Spleen (tissue), 11 donors: ENCODE measurements at regions not wholly inside any gene's neighbourhood (a gene's known extent, or its start where the extent isn't known, plus 50 kb on each side); places are given as distances from the start of the nearest gene placed in this dataset.

ENCODE experiments used
- DNase-seq: peaks from one replicate; pipeline ENCODE4 v3.0.0-alpha.2; 2020
- H3K27ac ChIP-seq, 8 donors: fragments of 200-600 bp; sonication (generic) in 7 of 8; 1 replicate in 4 of 8; 2 replicates in 4 of 8; pipeline versions ENCODE4 v1.5.0 to v1.8.0; 2016 to 2021; ENCODE audit warnings: inconsistent platforms in 4 of 8, mild to moderate bottlenecking in 4 of 8, moderate library complexity in 1 of 8
- H3K27me3 ChIP-seq, 7 donors: fragments of 200-600 bp; sonication (generic) in 6 of 7; replicated peaks in 1 of 7; 1 replicate in 4 of 7; 2 replicates in 3 of 7; pipeline versions ENCODE4 v1.5.0 to v1.8.0; 2016 to 2021; ENCODE audit warnings: inconsistent platforms in 3 of 7, mild to moderate bottlenecking in 1 of 7
- H3K36me3 ChIP-seq, 6 donors: fragments of 200-600 bp; sonication (generic) in 5 of 6; 1 replicate in 4 of 6; 2 replicates in 2 of 6; pipeline versions ENCODE4 v1.5.0 to v1.8.0; 2016 to 2021; ENCODE audit warnings: inconsistent platforms in 2 of 6
- H3K4me1 ChIP-seq, 6 donors: fragments of 200-600 bp; sonication (generic) in 5 of 6; 1 replicate in 3 of 6; 2 replicates in 3 of 6; pipeline versions ENCODE4 v1.5.0 to v1.8.0; 2016 to 2021; ENCODE audit warnings: inconsistent platforms in 3 of 6
- H3K4me3 ChIP-seq, 8 donors: fragments of 200-600 bp; sonication (generic) in 7 of 8; 1 replicate in 4 of 8; 2 replicates in 4 of 8; pipeline versions ENCODE4 v1.5.0 to v1.8.0; 2016 to 2021; ENCODE audit warnings: inconsistent platforms in 4 of 8, mild to moderate bottlenecking in 4 of 8, moderate library complexity in 2 of 8
- H3K9me3 ChIP-seq, 8 donors: fragments of 200-600 bp; sonication (generic) in 7 of 8; 1 replicate in 4 of 8; 2 replicates in 4 of 8; pipeline versions ENCODE4 v1.5.0 to v1.8.0; 2016 to 2021; ENCODE audit warnings: inconsistent platforms in 4 of 8
- CTCF ChIP-seq, 11 experiments: fragments of 200-600 bp in 7 of 11; fragments of 450-650 bp in 4 of 11; sonication (generic) in 4 of 11; IDR thresholded peaks in 8 of 11; conservative IDR thresholded peaks in 3 of 11; 1 replicate in 7 of 11; 2 replicates in 4 of 11; pipeline versions ENCODE4 v1.4.0 to v1.8.0; 2016 to 2021; ENCODE audit warnings: antibody characterized with exemption in 11 of 11, inconsistent platforms in 4 of 11, mild to moderate bottlenecking in 1 of 11
- POLR2A ChIP-seq, 3 donors: fragments of 450-650 bp; IDR thresholded peaks; one replicate each; pipeline ENCODE4 v1.5.1; 2017; ENCODE audit warnings: antibody characterized with exemption in 3 of 3, mild to moderate bottlenecking in 1 of 3
- POLR2AphosphoS5 ChIP-seq, 3 donors: sonication (generic); formaldehyde crosslinking; IDR thresholded peaks; one replicate each; pipeline ENCODE4 v1.5.1; 2017; ENCODE audit warnings: antibody characterized with exemption in 3 of 3
- WGBS, 5 donors: extraction: QIAGEN DNeasy Blood & Tissue Kit in 3 of 5; methylation state at CpG; one replicate each; pipeline versions ENCODE4 v1.1.5 to v1.1.7; 2013 to 2018; 5-methylcytosine and 5-hydroxymethylcytosine counted together
- intact Hi-C: fragments of 100-400 bp; cut with DNase I; formaldehyde crosslinking; loops from one replicate; pipeline ENCODE4 v1.15.0; 2023; ENCODE audit warnings: low total_unique reads
- donor health status: healthy with polysubstance abuse.
- donor health status: DM: no; HTN: no; CAD: no; lungs with moderate emphysema.
- donor health status: DM: no; HTN: no; CAD: no.
- donor health status: Bipolar disorder and iron deficiency.
- donor health status: healthy.
- donor health status: DM: no; HTN: no; CAD: no.
- donor health status: DM: yes; HTN: yes; CAD: no.

GRCh38 chr7:29619111-29619510 lies 55.5 kb downstream of the PRR15 start:
- Histone ChIP-seq H3K27me3 (peaks cover 0 to 10% (median 0%) of the 10 kb centered on the region in 7 donors), H3K27ac (no peak overlapping the region), H3K36me3 (no peaks in the 10 kb centered on the region), H3K4me1 (no peaks in the 10 kb centered on the region), H3K4me3 (no peak overlapping the region), H3K9me3 (no peaks in the 10 kb centered on the region)
- WGBS, 5 donors: 88 to 94% (median 90%) methylated on average over 5 of the region's 5 CpGs
- TF ChIP-seq POLR2A (IDR thresholded peaks at IDR 0.05) (no peak), POLR2AphosphoS5 (IDR thresholded peaks at IDR 0.05) (no peak), CTCF (IDR thresholded peaks at IDR 0.05 in 8 of 11, conservative IDR thresholded peaks at IDR 0.05 in 3 of 11) (no peak)
- no peak for DNase-seq
- intact Hi-C loops: no loop called here

GRCh38 chr7:29619848-29620555 lies 56.4 kb downstream of the PRR15 start:
- peaks cover 0 to 15% (median 0%) of the 10 kb centered on the region in 7 donors for H3K27me3 ChIP-seq
- no peaks in the 10 kb centered on the region for H3K9me3 ChIP-seq
- no peak for TF ChIP-seq POLR2AphosphoS5 (IDR thresholded peaks at IDR 0.05)
- no peak for TF ChIP-seq POLR2A (IDR thresholded peaks at IDR 0.05)
- TF ChIP-seq CTCF (IDR thresholded peaks at IDR 0.05 in 8 of 11, conservative IDR thresholded peaks at IDR 0.05 in 3 of 11): no peak
- 63 to 74% (median 72%) methylated on average over 6 of the region's 6 CpGs for WGBS, 5 donors
- no peak overlapping the region for H3K27ac ChIP-seq
- intact Hi-C loops: no loop called here
- no peaks in the 10 kb centered on the region for H3K4me1 ChIP-seq
- no peaks in the 10 kb centered on the region for H3K36me3 ChIP-seq
- DNase-seq: no peak
- H3K4me3 ChIP-seq: no peak overlapping the region

GRCh38 chr7:29620556-29620930 lies 56.9 kb downstream of the PRR15 start:
- intact Hi-C loops: no loop called here
- H3K27me3 ChIP-seq: peaks cover 0 to 15% (median 0%) of the 10 kb centered on the region in 7 donors
- no peak for DNase-seq
- no peaks in the 10 kb centered on the region for H3K36me3 ChIP-seq
- H3K4me1 ChIP-seq: no peaks in the 10 kb centered on the region
- TF ChIP-seq POLR2A (IDR thresholded peaks at IDR 0.05): no peak
- no peak for TF ChIP-seq CTCF (IDR thresholded peaks at IDR 0.05 in 8 of 11, conservative IDR thresholded peaks at IDR 0.05 in 3 of 11)
- TF ChIP-seq POLR2AphosphoS5 (IDR thresholded peaks at IDR 0.05): no peak
- no peak overlapping the region for H3K4me3 ChIP-seq
- H3K27ac ChIP-seq: no peak overlapping the region
- 92 to 98% (median 97%) methylated on average over 2 of the region's 2 CpGs for WGBS, 5 donors
- no peaks in the 10 kb centered on the region for H3K9me3 ChIP-seq

GRCh38 chr7:29622335-29623265 lies 59.0 kb downstream of the PRR15 start:
- H3K4me3 ChIP-seq: no peak overlapping the region
- H3K4me1 ChIP-seq: no peaks in the 10 kb centered on the region
- TF ChIP-seq POLR2A (IDR thresholded peaks at IDR 0.05): no peak
- TF ChIP-seq CTCF (IDR thresholded peaks at IDR 0.05 in 8 of 11, conservative IDR thresholded peaks at IDR 0.05 in 3 of 11): no peak
- no peak for TF ChIP-seq POLR2AphosphoS5 (IDR thresholded peaks at IDR 0.05)
- WGBS, 5 donors: 79 to 87% (median 86%) methylated on average over 13 of the region's 13 CpGs
- intact Hi-C loops: no loop called here
- DNase-seq: no peak
- H3K27me3 ChIP-seq: peaks cover 0 to 18% (median 0%) of the 10 kb centered on the region in 7 donors
- no peaks in the 10 kb centered on the region for H3K9me3 ChIP-seq
- H3K27ac ChIP-seq: no peak overlapping the region
- H3K36me3 ChIP-seq: no peaks in the 10 kb centered on the region
